ENCODE measurements at regions not wholly inside any gene's neighbourhood (a gene's known extent, or its start where the extent isn't known, plus 50 kb on each side); places are given as distances from the start of the nearest gene placed in this dataset.

- no peak overlapping the region for H3K27ac ChIP-seq (ENCODE audit: extremely low read length, insufficient read depth, low read length)
- H3K4me3 ChIP-seq (replicated peaks in 1 of 3; ENCODE audit: insufficient read depth in 1 of 3, low read depth in 2 of 3, low read length in 3 of 3): no peak overlapping the region
- no peaks in the 10 kb centered on the region for H3K4me1 ChIP-seq (ENCODE audit: insufficient read depth, low read length)
- no peak for TF ChIP-seq ZFP37 (CRISPR knock-in tag; IDR thresholded peaks at IDR 0.05; ENCODE audit: borderline replicate concordance)
- TF ChIP-seq XBP1 (CRISPR knock-in tag; IDR thresholded peaks at IDR 0.05): no peak
- TF ChIP-seq NONO (IDR thresholded peaks at IDR 0.05): no peak
- TF ChIP-seq NONO (CRISPR knock-in tag; conservative IDR thresholded peaks at IDR 0.05): no peak
- TF ChIP-seq ATM (IDR thresholded peaks at IDR 0.05; ENCODE audit: borderline replicate concordance): no peak
- TF ChIP-seq NR2F6 (IDR thresholded peaks at IDR 0.05): no peak
- no peak for TF ChIP-seq NR2F6 (CRISPR knock-in tag; IDR thresholded peaks at IDR 0.05)
- TF ChIP-seq TBL1XR1 (IDR thresholded peaks at IDR 0.05; ENCODE audit: borderline replicate concordance, low read length, partially characterized antibody): no peak
- TF ChIP-seq ZNF709 (CRISPR knock-in tag; IDR thresholded peaks at IDR 0.05): no peak
- TF ChIP-seq KDM3A (CRISPR knock-in tag; IDR thresholded peaks at IDR 0.05; ENCODE audit: low read depth): no peak
- TF ChIP-seq ZNF350 (CRISPR knock-in tag; IDR thresholded peaks at IDR 0.05; ENCODE audit: borderline replicate concordance, low read depth): no peak
- no peak for TF ChIP-seq ZNF20 (CRISPR knock-in tag; IDR thresholded peaks at IDR 0.05)
- no peak for TF ChIP-seq CENPX (CRISPR knock-in tag; IDR thresholded peaks at IDR 0.05)
- no peak for TF ChIP-seq ATAD3A (CRISPR knock-in tag; IDR thresholded peaks at IDR 0.05)
- TF ChIP-seq RARA (CRISPR knock-in tag; IDR thresholded peaks at IDR 0.05): no peak
- TF ChIP-seq YEATS2 (CRISPR knock-in tag; IDR thresholded peaks at IDR 0.05; ENCODE audit: borderline replicate concordance): no peak
- no peak for TF ChIP-seq MIER2 (CRISPR knock-in tag; IDR thresholded peaks at IDR 0.05)
- no peak for TF ChIP-seq ZNF430 (CRISPR knock-in tag; IDR thresholded peaks at IDR 0.05)
- no peak for TF ChIP-seq ZNF543 (CRISPR knock-in tag; IDR thresholded peaks at IDR 0.05)
- TF ChIP-seq POLR2AphosphoS2 (IDR thresholded peaks at IDR 0.05; ENCODE audit: low read depth, low read length): no peak
- no peak for TF ChIP-seq HHEX (CRISPR knock-in tag; IDR thresholded peaks at IDR 0.05)
- H3K36me3 ChIP-seq (replicated peaks in 1 of 2; ENCODE audit: control insufficient read depth in 1 of 2, insufficient read depth in 2 of 2, low read length in 2 of 2): no peaks in the 10 kb centered on the region
- intact Hi-C loops (cut with micrococcal nuclease; ENCODE audit: unreplicated experiment) (no loop called here), in situ Hi-C loops (cut with HindIII; ENCODE audit: extremely low pct_ligation_motif_present, low pct_unique_long_range_greater_than_20kb) (no loop called here)
- H3K4me2 ChIP-seq (ENCODE audit: low read depth, low read length): no peak overlapping the region
- ATAC-seq (no peak), DNase-seq (ENCODE audit: low spot score) (no peak), FAIRE-seq (no peak)
- H3K79me2 ChIP-seq (ENCODE audit: insufficient read depth, low read length): no peaks in the 10 kb centered on the region
- no peak overlapping the region for H3K9ac ChIP-seq (ENCODE audit: insufficient read depth, low read depth, low read length)
- H4K20me1 ChIP-seq (ENCODE audit: insufficient read depth, low read length): no peaks in the 10 kb centered on the region
- BruUV-seq (replicated peaks): no TSS peak
- 0 out of 2 replicates have a peak, but pooled peaks cover 5% of the 10 kb centered on the region for H3K9me3 ChIP-seq (ENCODE audit: low read length)
- no peaks in the 10 kb centered on the region for H3K27me3 ChIP-seq (ENCODE audit: control insufficient read depth in 1 of 2, insufficient read depth in 2 of 2, low read length in 2 of 2)
- H2AFZ ChIP-seq (ENCODE audit: low read length): no peak overlapping the region
- WGBS (ENCODE audit: low lambda C conversion rate): 0% methylated on average over 1 of the region's 1 CpG
- CTCF ChIA-PET (ENCODE audit: low intra/inter-chr PET ratio, low total read pairs): no interaction called here
- POLR2A ChIA-PET: no interaction called here
Measured at GRCh38 chr1:55456971-55457370, 241.8 kb upstream of the USP24 start.
